ENCODE measurements at regions not wholly inside any gene's neighbourhood (a gene's known extent, or its start where the extent isn't known, plus 50 kb on each side); places are given as distances from the start of the nearest gene placed in this dataset.

- no peak overlapping the region for H3K4me3 ChIP-seq (replicated peaks; ENCODE audit: insufficient read depth, low read length)
- peak overlapping the region; percentile 27; the same call in 1 of the 2 replicates for H3K27ac ChIP-seq (replicated peaks)
- H3K27me3 ChIP-seq (ENCODE audit: insufficient read depth, poor library complexity, severe bottlenecking), result no peaks in the 10 kb centered on the region
- DNase-seq (ENCODE audit: low read depth in 1 of 2, low spot score in 1 of 2), result no peak
- TF ChIP-seq SPI1 (IDR thresholded peaks at IDR 0.05; ENCODE audit: borderline replicate concordance, low read depth), result no peak
- no peak for TF ChIP-seq GABPA (IDR thresholded peaks at IDR 0.05; ENCODE audit: low read depth)
- TF ChIP-seq, protein P1, sequence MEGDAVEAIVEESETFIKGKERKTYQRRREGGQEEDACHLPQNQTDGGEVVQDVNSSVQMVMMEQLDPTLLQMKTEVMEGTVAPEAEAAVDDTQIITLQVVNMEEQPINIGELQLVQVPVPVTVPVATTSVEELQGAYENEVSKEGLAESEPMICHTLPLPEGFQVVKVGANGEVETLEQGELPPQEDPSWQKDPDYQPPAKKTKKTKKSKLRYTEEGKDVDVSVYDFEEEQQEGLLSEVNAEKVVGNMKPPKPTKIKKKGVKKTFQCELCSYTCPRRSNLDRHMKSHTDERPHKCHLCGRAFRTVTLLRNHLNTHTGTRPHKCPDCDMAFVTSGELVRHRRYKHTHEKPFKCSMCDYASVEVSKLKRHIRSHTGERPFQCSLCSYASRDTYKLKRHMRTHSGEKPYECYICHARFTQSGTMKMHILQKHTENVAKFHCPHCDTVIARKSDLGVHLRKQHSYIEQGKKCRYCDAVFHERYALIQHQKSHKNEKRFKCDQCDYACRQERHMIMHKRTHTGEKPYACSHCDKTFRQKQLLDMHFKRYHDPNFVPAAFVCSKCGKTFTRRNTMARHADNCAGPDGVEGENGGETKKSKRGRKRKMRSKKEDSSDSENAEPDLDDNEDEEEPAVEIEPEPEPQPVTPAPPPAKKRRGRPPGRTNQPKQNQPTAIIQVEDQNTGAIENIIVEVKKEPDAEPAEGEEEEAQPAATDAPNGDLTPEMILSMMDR (IDR thresholded peaks at IDR 0.05; ENCODE audit: insufficient read depth, low read length), result no peak
- no peak for TF ChIP-seq POLR2AphosphoS5 (IDR thresholded peaks at IDR 0.05; ENCODE audit: low read depth)
- TF ChIP-seq, protein P2, sequence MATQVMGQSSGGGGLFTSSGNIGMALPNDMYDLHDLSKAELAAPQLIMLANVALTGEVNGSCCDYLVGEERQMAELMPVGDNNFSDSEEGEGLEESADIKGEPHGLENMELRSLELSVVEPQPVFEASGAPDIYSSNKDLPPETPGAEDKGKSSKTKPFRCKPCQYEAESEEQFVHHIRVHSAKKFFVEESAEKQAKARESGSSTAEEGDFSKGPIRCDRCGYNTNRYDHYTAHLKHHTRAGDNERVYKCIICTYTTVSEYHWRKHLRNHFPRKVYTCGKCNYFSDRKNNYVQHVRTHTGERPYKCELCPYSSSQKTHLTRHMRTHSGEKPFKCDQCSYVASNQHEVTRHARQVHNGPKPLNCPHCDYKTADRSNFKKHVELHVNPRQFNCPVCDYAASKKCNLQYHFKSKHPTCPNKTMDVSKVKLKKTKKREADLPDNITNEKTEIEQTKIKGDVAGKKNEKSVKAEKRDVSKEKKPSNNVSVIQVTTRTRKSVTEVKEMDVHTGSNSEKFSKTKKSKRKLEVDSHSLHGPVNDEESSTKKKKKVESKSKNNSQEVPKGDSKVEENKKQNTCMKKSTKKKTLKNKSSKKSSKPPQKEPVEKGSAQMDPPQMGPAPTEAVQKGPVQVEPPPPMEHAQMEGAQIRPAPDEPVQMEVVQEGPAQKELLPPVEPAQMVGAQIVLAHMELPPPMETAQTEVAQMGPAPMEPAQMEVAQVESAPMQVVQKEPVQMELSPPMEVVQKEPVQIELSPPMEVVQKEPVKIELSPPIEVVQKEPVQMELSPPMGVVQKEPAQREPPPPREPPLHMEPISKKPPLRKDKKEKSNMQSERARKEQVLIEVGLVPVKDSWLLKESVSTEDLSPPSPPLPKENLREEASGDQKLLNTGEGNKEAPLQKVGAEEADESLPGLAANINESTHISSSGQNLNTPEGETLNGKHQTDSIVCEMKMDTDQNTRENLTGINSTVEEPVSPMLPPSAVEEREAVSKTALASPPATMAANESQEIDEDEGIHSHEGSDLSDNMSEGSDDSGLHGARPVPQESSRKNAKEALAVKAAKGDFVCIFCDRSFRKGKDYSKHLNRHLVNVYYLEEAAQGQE (IDR thresholded peaks at IDR 0.05; ENCODE audit: insufficient replicate concordance, low read depth), result no peak
Measured at GRCh38 chr10:4332764-4333458, 493.1 kb upstream of the AKR1E2 start.

DNA sequence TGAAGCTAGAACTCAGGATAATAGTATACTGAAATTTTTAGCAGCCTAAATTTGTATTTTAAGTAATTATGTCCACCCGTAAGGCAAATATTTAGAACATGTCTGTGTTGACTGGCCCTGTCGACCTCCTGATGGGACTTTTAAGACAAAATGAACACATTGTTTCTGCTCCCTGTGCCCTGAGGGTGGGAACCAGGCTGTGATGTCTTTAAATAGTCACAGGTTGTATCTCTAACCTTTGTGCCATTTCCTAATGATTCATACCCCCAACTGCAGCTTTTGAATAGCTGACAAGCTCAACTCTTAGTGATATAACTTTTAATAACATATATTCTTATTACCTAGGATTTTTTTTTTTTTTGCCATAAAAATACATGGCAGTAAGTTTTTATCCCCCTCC is 494.9 kb upstream of the AKR1E2 start:
- DNase-seq (ENCODE audit: low read depth in 1 of 2, low spot score in 1 of 2), result no peak
- no peak overlapping the region for H3K4me3 ChIP-seq (replicated peaks; ENCODE audit: insufficient read depth, low read length)
- H3K27ac ChIP-seq (replicated peaks), result no peak overlapping the region
- no peak for TF ChIP-seq POLR2AphosphoS5 (IDR thresholded peaks at IDR 0.05; ENCODE audit: low read depth)
- H3K27me3 ChIP-seq (ENCODE audit: insufficient read depth, poor library complexity, severe bottlenecking), result no peaks in the 10 kb centered on the region

DNA sequence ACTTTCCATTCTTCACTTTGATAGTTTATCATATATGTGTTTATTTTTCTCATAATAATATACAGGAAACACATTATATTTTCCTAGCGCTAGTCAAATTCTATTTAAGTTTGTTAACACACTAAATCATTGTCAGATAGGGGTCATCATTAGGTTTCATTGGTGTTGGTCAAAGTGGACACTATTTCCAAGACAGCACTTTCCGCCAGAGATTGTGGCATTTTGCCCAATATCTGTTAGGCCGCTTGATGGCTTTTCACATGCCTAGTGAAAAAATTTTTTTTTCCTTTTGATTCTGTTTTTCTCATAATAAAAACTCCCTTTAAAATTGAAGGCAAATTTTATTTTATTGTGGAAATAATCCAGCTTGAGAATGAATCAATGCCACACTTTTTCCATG is 495.4 kb upstream of the AKR1E2 start:
- no peak overlapping the region for H3K4me3 ChIP-seq (replicated peaks; ENCODE audit: insufficient read depth, low read length)
- H3K27ac ChIP-seq (replicated peaks), result no peak overlapping the region
- H3K27me3 ChIP-seq (ENCODE audit: insufficient read depth, poor library complexity, severe bottlenecking), result no peaks in the 10 kb centered on the region
- DNase-seq (ENCODE audit: low read depth in 1 of 2, low spot score in 1 of 2), result no peak
- TF ChIP-seq, protein P2 (IDR thresholded peaks at IDR 0.05; ENCODE audit: insufficient replicate concordance, low read depth), result no peak
- no peak for TF ChIP-seq GABPA (IDR thresholded peaks at IDR 0.05; ENCODE audit: low read depth)
- no peak for TF ChIP-seq SPI1 (IDR thresholded peaks at IDR 0.05; ENCODE audit: borderline replicate concordance, low read depth)
- TF ChIP-seq, protein P1 (IDR thresholded peaks at IDR 0.05; ENCODE audit: insufficient read depth, low read length), result no peak
- TF ChIP-seq POLR2AphosphoS5 (IDR thresholded peaks at IDR 0.05; ENCODE audit: low read depth), result no peak

- DNase-seq (ENCODE audit: low read depth in 1 of 2, low spot score in 1 of 2), result no peak
- Histone ChIP-seq H3K27me3 (ENCODE audit: insufficient read depth, poor library complexity, severe bottlenecking) (no peaks in the 10 kb centered on the region), H3K27ac (replicated peaks) (no peak overlapping the region), H3K4me3 (replicated peaks; ENCODE audit: insufficient read depth, low read length) (no peak overlapping the region)
- no peak for TF ChIP-seq GABPA (IDR thresholded peaks at IDR 0.05; ENCODE audit: low read depth)
- TF ChIP-seq, protein P2 (IDR thresholded peaks at IDR 0.05; ENCODE audit: insufficient replicate concordance, low read depth), result no peak
- TF ChIP-seq, protein P1 (IDR thresholded peaks at IDR 0.05; ENCODE audit: insufficient read depth, low read length), result no peak
- TF ChIP-seq POLR2AphosphoS5 (IDR thresholded peaks at IDR 0.05; ENCODE audit: low read depth), result no peak
- TF ChIP-seq SPI1 (IDR thresholded peaks at IDR 0.05; ENCODE audit: borderline replicate concordance, low read depth), result no peak
Measured at GRCh38 chr10:4329225-4329624, 496.8 kb upstream of the AKR1E2 start.
